Stimulated activated CD4-positive, alpha-beta T cell treated with anti-CD3 and anti-CD28 coated beads, TNF-alpha, amount 100 ng/mL, for 24 hours (primary cell): ENCODE measurements at regions not wholly inside any gene's neighbourhood (a gene's known extent, or its start where the extent isn't known, plus 50 kb on each side); places are given as distances from the start of the nearest gene placed in this dataset.

Experiments
- DNase-seq, 3 experiments: peaks; one replicate each; pipeline ENCODE4 v3.0.0-alpha.2; 2020; ENCODE audit warnings: low read depth in 3 of 3

DNA sequence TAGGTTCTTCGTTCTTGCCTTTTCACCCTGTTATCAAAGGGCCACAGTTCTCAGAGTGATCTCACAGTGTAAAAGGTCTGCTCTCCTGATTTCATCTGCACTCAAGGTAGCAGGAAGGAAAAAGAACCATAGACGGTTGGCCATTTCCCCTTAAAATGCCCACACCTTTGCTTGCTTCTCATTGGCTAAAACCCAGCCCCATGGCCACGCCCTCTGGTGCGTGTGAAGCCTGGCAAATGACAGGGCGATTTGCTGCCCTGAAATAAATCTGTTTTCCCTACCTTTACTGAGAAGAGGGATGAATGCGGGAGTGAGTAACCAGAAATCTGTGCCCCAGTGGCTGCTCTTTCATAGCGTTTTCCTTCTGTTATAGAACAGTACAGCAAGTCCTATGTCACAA lies 269.3 kb downstream of the POU4F1 start:
- no peak for DNase-seq

DNA sequence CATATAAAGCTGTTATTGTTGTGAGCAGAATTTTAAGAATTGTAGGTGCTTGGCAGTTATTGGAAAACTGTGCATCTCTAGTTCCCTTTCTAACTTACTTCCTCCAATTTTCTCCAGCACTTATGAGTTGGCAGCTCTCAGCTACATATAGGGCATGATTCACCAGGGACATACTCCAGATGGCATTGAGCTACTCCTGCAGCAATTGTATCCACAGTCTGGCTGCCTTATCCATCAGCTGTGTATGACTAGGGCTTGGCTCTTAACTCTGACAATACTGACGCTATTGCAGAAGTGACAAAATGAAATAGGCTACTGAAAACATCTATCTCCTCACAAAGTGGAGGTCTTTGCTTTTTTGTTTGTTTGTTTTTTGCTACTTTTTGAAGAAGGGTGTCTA lies 276.7 kb downstream of the POU4F1 start:
- DNase-seq = no peak

DNA sequence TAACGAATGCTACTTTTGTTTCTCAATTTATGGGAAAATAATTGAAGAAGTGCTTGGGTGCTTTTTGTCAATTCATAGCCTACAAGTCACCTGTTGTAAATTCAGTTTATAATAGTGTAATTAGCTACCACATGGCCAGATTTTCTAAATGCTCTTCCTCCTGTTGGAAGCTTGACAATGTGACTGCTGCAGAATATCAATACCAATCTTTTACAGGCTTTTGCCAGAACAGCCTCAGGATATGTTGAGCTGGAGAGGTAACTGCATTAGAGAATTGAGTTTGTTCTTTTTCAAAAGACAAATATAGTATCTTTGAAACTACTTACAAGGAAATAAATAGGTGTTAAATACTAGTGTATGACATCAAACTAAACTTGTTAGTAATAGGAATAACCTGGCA lies 277.8 kb downstream of the POU4F1 start:
- no peak for DNase-seq

DNA sequence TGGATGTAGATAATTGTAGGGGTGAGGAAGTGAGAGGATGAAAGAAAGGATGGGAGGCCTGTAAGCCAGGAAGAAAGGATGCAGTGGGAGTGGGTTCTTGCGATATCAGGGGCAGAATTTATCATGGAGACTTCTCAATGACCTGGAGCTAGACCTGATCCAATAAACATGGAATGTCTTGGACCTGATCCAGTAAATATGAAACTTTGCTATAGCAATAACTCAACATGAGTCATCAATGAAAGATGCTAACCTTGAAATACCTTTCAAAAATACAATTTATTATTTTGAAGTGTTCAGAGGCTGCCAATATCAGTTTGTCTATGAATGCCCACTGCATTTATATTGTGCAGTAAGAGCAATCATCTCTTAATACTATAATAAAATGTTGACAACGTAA lies 279.5 kb downstream of the POU4F1 start:
- DNase-seq = no peak

DNA sequence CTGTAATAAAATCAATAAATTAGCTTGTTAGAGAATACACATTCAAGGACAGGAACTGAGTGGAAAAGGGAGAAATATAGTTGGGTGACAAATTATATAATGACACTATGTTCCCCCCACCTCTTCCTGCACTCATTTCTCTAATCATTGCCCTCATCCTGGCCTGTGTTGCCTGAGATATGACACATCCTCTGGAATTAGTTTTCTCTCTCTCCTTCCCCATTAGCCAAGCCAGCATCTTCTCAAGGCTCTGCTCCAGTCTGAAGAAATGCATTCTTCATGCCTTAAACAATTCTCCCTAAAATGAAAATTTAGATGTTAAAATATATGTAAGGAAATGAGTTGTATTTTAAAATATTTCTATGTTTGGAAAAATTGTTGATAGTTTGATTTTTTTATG lies 280.3 kb downstream of the POU4F1 start:
- no peak for DNase-seq

DNA sequence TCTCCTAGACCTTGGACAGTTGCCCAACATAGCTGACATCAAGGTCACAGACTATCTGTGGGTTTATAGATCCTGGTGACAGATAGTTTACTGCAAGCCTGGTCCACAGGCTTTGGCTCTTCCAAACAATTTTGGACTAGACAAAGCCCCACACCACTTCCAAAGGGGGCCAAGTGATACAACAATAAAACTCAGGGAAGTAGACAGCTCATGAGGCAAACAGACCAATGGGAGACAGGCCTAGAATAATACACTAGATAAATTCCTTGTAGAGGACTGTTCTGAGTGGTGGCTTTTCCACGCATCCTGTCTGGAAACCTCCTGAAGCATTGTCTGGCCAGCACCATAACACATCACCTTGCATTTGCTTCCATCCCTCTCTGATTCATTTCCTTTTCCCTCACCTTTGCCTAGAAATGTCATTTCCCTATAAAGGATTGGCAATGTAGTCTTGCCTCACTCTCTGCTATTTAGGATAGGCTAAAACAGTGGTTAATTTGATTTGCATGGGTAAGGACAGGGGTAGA lies 284.2 kb downstream of the POU4F1 start:
- no peak for DNase-seq

DNA sequence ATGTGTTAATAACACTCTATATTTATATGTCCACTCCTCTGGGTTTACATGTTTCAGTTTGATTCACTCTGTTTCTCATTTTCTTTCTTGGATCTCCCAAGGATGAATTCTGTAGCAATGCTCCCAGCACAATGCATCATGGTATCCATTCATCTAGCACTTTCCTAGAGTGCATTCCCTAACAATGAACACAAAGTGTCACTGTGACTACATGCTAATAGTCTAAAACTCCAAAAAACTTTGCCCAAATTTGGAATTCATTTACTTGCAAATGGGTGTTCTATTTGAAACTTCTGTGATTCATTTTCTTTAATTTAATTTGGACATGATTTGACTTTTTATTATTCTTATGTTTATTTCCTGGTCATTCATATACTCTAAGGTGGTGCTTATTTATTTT lies 286.3 kb downstream of the POU4F1 start:
- no peak for DNase-seq

DNA sequence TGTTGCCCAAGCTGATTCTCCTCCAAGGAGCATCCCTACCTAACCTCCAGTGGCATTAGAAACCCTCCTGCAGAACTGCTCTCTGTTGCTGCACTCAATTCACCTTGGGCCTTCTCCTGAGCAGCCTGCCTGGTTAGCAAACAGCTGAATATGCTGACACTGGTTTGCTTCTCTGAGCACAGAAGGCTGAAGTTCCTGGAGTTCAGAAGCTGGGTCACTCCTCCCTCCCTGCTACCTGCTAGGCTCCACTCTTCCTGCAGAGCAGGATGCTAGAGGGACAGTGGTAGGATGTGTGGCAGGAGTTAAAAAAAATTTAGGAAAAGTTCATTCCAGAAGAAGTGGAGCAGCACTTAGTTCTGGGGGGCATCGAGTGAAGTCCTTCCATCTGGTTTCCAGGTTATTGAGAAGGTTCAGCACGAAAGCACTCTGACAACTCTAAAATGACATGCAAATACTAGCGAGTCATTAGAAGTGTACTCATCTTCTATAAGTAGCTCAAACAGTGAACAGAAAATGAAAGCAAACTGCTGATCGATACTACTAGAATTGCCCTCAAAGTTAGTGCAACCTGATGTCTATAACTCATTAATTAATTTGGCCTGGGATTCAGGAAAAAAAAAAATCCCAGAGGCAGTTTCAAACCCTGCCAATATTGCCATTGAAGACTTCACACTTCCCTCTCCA lies 293.7 kb downstream of the POU4F1 start:
- no peak for DNase-seq

DNA sequence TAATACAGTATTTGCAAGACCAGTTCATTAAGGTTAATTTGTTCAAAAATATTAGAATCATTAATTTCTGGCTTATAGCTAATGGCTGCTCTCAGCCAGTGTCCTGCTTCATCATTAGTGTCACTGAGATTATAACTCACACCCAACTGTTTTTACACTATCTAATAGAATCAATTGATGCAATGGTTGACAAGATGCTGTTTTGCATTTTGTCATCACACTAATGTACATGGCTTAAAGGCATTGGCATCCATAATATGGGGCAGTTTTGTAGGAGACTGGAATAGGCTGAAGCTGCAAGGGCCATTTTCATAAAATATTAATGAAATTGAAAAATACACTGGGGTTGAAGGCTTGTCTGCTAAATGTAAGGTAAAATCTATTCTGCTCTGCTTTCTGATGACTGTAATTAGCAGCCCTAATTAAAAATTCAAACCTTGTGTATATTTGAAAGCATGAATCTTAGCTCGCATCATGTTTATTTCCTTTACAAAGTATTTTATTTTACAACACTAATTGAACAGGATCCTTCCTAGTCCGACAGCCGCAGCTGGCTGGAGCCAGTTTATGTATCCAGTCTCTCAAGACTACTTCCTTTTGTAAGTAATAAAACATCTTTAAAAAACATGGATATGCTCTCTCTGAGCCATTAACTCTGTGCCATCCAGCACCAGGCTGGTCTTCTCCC lies 296.7 kb downstream of the POU4F1 start:
- no peak for DNase-seq

DNA sequence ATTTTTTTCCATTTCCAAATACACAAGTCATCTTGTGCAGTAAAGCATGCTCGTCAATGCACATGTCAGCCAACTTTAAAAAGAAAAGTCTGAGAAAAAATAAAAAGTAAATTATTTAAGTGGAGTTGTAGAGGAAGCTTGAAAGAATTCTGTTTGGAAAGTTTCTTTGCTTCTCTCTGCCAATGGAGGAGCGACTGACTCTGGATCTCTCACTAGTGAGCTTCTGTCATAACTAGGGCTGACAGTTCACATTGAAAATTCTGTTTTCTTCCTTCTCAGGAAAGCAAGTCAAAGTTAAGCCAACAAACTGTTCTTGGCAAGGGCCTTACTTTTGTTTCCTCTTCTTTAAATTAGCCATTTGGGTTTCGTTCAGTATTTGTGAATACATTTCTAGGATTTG lies 298.2 kb downstream of the POU4F1 start:
- no peak for DNase-seq

DNA sequence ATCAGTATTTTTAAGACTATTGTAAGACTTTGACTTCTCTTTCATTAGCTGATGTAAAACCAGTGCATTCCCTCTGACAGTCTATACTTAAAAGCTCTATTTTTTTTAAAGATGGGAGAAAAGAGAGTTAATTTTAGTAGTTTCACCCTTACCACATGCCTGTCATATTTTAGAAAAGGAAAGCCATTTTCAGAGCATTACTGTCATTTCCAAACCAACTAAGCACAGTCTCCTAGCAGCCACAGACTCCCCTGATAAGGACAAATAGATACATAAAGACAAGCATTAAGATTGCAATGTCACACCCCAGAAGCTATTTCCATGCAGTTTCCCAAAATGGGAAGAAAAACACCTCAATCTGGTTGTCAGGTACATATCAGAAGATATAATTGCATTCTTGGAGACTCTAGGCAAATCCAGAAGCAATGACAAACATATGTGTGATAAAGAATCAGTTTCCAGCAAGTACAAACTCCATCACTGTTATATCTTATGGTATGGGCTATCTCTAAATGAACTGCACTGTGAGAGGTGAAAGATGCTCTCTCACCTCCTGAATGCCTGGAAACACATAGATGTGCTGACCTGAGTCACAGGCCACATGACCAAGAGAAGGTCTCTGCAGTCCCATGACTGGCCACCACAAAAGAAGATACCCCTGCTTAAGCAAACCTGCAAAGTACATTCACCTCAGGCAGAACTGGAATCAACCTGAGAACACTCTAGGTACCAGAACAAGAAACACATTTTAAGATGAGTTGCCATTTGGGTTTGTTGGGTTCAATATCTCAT lies 303.3 kb downstream of the POU4F1 start:
- DNase-seq = no peak

DNA sequence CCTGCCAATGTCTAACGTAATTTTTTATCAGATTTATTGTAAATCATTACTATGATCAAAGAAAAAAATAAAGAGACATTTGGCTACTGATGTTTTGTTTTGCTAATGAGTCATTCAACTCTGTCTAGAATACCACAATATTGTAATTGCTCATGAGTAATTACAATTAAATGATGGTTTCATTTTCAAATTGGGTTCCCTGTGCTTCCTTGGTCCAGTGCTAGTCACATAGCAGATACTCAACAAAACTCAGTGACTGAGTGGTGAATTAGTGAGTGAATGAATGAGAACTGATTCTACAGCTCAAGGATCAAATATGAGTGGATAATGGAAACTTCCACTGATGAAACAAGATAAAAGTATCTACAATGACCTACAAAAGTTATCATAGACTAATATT lies 304.7 kb downstream of the POU4F1 start:
- no peak for DNase-seq

DNA sequence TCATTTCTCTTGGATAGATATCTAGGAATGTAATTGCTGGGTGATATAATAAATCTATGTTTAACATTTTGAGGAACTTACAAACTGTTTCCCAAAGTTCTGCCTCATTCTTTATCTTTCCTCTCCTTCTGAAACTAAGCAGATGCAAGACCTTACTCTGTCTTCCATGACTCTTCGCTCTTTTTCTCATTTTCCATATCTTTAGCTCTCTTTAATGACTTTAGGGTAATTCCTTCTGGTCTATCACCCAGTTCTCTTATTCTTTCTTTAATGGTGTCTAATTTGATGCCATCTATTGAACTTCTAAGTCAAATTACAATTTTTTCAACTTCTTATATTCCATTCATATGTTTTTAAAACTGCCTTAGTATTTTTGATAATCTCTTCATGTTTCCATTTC lies 316.6 kb downstream of the POU4F1 start:
- no peak for DNase-seq

DNA sequence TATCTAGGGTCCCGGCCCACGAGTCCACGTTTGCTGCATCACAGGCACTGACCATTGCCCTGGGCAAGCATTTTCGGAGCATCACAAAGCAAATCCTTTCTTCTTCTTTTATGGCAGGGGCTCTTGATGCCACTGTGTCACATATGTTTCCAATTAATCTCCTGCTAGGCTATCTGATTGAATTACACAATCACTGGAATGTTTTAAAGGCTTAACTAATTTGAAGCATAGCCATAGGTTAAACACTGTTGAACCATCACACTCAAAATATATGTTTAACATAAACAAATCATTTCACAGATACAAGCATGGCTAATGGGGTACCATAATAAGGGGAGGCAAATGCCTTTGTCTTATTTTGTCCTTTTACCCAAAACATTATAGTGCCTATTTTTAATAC lies 338.3 kb downstream of the POU4F1 start:
- DNase-seq = no peak

DNA sequence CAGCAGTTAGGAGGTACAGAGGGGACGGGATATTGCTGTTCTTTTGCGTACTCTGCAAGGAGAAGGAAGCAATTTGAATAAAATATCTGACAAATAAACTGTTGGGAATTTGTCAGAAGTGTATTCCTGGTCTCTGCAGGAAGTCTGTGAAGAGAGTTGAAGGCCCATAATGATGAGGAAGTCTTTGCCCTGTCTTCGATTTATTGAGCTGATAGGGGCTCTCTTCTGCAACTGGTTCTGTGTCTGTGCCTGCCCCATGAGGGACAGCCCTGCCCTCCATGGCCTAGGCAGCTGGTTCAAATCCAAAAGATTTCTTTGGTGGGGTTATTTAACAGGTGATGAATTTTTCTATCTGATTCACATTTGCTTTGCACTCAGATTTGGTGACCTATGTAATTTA lies 339.7 kb upstream of the EDNRB start:
- no peak for DNase-seq

DNA sequence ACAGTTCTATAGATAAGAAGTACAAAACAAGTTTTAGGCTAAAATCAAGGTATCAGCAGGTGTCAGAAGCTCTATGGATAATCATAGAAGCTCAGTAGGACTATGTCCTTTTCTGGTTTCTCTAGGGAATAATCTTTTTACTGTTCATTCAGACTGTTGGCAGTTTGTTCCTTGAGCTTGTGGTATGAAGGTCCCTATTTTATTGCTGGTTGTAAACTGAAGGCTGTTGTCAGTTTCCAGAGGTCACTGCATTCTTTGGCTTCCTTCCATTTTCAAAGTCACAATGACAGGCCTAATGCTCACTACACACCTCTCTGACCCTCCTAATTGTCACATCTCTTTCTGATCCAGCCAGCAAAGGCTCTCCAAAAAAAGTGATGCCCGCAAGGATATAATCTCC lies 337.9 kb upstream of the EDNRB start:
- no peak for DNase-seq

DNA sequence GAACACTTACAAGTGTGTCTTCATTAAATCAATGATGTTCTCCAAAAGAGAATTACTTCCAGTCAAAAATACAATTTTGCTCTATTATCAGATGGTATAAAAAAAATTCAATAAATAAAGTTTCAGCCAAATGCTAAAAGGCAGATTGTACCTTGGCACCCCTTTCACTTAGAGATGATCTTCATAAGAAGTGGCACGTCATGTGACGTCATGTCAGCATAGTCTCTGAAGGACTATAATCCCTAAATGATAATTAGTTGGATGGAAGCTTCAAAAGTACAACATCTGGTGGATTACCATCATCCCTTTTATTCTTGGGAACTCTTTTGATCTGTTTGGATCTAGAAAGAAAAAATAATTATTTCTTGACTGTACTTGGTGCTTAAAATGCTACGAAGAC lies 335.5 kb upstream of the EDNRB start:
- DNase-seq = no peak

DNA sequence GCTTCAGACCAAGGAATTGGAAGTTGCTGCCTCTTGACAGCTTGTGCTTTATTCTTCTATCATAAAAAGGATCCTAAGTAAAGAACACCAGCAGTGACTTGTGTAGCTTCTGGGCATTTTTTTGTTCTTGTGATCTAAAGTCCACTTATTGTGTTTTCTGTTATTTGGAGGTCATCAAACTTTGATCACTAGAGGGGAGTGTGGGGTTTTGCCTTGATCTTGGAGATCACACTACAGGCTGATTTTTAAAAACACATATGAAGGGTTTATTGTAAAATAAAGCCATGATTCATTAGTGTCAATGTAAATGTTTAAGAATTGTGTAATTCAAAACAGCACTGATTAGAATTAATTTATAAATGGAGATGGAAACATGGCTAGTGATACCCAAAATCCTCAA lies 328.7 kb upstream of the EDNRB start:
- no peak for DNase-seq

DNA sequence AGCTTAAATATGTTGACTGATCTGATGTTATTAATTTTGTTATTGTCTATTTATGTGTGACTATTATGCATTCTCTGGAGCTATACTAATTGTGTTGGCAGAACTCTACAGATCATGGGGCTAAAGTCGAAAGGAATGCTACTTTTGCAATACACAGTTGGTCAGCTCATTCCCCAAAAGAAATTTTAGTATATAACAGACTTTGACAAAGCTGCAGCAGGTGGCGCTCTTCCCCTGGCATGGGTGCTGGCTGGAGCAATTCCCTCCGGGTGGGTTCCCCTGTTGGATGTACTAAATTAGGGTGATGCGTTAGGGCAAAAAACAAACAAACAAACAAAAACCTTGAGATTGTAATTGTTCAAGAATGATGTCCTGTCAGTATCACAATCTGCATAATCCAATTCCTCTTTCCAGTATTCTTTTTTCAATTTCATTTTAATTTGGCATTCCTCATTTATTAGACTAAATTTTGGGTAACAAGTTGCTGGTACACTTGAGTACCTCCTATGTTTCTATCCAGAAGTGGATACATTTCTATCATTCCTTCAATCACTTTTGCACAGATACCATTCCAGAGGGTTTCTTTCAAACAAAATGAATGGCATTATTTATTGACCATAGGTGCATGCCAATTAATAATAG lies 322.8 kb upstream of the EDNRB start:
- DNase-seq = peak in 1 of 3 experiments; percentile 3

DNA sequence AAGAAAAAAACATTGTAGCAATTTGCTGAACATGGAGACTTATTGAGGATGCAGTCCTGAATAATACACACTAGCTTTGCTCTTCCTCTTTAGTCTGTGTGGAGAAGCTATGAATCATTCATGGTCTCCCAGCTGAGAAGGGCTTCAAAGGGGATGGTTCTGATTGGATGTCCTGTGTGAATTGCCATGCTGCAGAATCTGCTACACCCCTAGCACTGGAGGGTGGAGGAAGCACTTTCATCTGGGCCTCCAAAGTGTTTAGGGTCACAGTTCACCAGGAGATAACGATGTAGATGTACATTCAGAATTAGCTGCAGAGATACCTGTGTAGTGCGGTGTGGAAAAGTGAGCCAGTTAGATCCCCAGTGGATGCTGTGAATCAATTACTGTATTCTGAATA lies 321.1 kb upstream of the EDNRB start:
- no peak for DNase-seq

DNA sequence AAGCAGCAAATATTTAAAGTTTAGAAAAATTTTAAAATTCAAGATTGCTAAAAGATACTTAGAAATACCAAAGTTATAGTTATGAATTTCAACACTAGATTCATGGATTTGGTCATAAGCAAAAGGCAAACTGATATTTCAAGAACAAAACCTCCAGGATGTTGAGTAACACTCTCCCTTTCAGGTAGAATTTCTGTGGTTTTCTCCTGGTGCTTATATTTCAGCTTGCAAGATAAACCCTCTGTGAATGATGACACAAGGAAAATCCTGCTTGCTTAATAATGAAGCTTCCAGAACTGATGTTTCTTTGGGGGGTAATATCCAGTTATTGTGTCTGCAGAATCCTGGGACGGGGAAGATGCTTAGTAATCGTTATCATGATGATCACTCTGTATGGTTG lies 320.3 kb upstream of the EDNRB start:
- no peak for DNase-seq

DNA sequence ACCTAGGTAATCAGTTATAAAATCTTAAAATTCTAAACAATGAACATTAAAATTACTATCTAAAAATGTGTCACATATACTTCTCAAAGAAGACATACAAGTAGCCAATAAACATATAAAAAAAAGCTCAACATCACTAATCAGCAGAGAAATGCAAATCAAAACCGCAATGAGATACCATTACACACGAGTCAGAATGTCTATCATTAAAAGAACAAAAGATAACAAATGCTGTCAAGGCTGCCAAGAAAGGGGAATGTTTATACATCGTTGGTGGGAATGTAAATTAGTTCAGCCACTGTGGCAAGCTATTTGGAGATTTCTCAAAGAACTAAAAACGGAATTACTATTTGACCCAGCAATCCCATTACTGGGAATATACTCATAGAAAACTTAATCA lies 310.3 kb upstream of the EDNRB start:
- no peak for DNase-seq
